ENCODE measurements at regions not wholly inside any gene's neighbourhood (a gene's known extent, or its start where the extent isn't known, plus 50 kb on each side); places are given as distances from the start of the nearest gene placed in this dataset.

DNA sequence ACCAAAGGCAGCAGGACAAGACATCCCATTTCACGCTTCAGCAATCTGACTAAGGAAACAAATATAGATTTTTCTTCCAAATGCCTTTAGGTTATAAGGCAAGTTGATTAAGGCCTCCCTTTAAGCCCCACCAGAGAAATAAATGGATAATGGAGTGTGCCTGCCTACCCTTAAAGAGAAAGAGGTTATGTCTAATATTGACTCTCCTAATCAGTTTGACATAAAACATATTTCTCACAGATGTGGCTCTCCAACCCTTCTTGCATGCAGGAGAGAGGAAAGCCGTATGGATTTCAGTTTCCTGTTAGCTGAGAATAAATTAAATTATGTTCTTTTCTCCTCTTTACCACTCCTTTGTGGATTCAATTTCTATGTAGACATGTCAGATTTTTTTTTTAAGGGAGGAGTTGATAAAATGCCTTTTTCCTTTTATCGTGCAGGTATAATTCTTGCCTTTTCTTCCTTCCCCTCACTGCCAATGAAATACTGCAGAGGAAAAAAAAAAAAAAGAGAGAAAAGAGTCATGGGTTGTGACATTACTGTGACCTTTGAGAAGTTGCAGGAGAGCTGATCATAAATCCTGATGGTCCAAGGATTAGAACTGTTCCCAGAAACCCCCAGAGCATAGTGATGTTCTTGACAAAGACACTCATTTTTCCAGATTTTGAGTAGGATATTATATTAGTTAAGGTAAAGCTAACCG lies 355.3 kb upstream of the SLCO3A1 start:
- Mint-ChIP-seq H3K4me3 (no peak overlapping the region), H3K27ac (no peak overlapping the region), H3K27me3 (peaks cover 1% of the 10 kb centered on the region), H3K4me1 (ENCODE audit: low read depth) (no peaks in the 10 kb centered on the region), H3K36me3 (ENCODE audit: low read depth) (no peaks in the 10 kb centered on the region), H3K9me3 (no peaks in the 10 kb centered on the region)
- intact Hi-C loops (cut with micrococcal nuclease): no loop called here

DNA sequence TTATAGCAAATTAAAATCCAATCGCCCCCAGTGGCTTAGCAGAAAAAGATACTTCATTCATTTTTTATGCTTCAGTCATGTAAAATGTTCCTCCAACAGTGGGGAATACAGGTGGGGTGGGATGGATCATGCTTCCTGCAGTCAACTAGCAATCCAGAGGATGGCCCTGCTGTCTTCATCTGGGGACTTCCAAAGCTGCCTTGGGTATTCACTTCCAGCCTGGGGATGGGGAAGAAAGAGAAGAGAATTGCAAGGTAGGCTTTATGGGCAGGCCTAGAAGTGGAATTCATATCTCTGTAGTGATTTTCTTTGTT lies 354.8 kb upstream of the SLCO3A1 start:
- no peak overlapping the region for H3K27ac Mint-ChIP-seq
- no peaks in the 10 kb centered on the region for H3K4me1 Mint-ChIP-seq (ENCODE audit: low read depth)
- no peaks in the 10 kb centered on the region for H3K36me3 Mint-ChIP-seq (ENCODE audit: low read depth)
- peaks cover 1% of the 10 kb centered on the region for H3K27me3 Mint-ChIP-seq
- intact Hi-C loops (cut with micrococcal nuclease): no loop called here
- H3K9me3 Mint-ChIP-seq: no peaks in the 10 kb centered on the region
- no peak overlapping the region for H3K4me3 Mint-ChIP-seq

DNA sequence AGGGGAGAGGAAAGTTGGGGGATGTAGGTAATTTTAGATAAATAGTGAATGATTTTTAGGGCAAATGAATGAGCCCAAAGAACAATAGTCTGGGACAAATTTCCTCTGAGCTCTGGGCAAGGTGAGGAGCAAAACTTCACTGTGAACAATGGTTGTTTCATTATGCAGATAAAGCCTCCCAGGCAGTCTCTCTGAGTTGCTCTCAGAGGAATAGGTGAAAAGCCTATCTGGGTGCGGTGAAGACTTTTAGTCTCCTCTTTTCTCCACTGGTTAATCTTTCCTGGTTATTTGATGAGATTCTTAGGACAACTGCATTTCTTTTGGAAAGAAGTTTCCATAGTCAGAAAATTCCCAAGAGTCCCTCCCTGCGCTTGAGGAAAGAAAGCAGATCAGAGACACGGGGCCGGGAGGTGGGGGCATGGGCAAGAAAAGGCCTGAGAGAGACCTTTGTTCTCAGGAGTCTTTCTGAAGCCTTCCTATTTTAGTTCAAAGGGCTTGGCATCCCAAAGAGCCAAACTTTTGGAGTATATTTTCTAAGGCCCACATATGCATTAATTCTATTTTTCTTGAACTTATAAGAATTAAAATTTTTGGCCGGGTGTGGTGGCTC lies 353.6 kb upstream of the SLCO3A1 start:
- Mint-ChIP-seq H3K9me3 (no peaks in the 10 kb centered on the region), H3K4me3 (no peak overlapping the region), H3K27me3 (peaks cover 1% of the 10 kb centered on the region), H3K36me3 (ENCODE audit: low read depth) (no peaks in the 10 kb centered on the region), H3K4me1 (ENCODE audit: low read depth) (no peaks in the 10 kb centered on the region), H3K27ac (no peak overlapping the region)
- intact Hi-C loops (cut with micrococcal nuclease): no loop called here

DNA sequence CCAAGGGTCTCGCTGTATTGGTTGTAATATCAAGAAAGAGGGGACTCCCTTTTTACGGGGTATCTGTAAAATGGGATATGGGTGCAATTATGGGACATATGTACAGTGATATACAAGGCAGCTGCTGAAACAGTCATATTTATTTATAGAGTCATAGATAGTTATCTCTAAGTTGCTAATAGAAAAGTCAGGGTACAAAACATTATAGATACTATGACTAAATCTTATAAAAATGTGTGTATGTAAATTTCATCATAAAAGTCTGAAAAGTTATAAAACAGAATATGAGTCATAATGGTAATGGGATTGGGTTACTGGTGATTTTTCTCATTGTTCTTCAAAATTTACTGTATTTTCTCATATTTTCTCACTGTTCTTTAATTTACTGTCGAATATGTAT lies 344.9 kb upstream of the SLCO3A1 start:
- no peaks in the 10 kb centered on the region for H3K4me1 Mint-ChIP-seq (ENCODE audit: low read depth)
- H3K27ac Mint-ChIP-seq: no peak overlapping the region
- no peaks in the 10 kb centered on the region for H3K36me3 Mint-ChIP-seq (ENCODE audit: low read depth)
- peaks cover 2% of the 10 kb centered on the region for H3K27me3 Mint-ChIP-seq
- intact Hi-C loops (cut with micrococcal nuclease): no loop called here
- no peaks in the 10 kb centered on the region for H3K9me3 Mint-ChIP-seq
- no peak overlapping the region for H3K4me3 Mint-ChIP-seq

DNA sequence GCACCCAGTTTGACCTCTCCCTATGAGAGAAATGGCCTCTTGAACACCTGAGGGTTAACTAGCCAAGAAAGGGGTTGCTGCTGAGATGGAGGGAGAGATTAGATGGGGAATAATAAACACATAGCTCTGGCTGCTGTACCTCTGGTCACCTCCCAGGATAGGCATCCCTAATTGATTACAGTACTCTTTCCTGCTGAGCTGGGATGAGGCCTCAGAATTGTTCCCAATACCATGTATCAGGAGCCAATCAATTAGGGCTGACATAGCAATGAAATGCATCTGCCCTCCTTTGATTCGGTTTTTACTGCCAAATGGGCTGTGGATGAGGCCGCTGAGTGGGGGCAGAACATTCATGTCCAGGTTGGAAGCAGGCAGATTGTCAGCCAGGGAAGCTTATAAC lies 339.4 kb upstream of the SLCO3A1 start:
- Mint-ChIP-seq H3K27ac (no peak overlapping the region), H3K36me3 (ENCODE audit: low read depth) (no peaks in the 10 kb centered on the region), H3K4me3 (no peak overlapping the region), H3K27me3 (peaks cover 2% of the 10 kb centered on the region), H3K4me1 (ENCODE audit: low read depth) (peaks cover 26% of the 10 kb centered on the region), H3K9me3 (no peaks in the 10 kb centered on the region)
- intact Hi-C loops (cut with micrococcal nuclease): no loop called here

DNA sequence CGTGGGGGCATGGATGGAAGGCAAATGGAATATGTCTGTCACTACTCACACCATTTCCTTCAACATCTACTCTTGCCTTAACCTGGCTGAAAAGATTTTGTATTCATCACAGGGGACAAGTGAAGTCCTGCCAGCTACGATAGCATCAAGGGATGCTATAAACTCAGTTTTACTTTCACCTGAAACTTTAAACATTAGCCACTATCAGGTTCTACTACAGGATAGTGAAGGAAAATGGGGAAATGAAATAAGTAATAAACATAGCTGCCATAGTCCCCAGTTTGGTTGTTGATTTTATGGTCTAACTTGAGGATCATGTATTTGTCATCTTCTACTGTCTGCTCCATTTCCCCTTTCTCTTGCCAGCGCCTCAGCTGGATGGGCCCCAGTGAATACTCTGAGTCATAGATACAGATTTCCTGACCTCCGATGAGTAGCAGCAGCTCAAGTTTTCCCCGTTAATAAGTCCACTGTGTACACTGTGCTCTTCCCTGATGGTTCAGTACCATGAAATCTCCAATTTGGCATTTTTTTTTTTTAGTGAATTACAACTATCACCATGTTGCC lies 338.2 kb upstream of the SLCO3A1 start:
- no peak overlapping the region for H3K4me3 Mint-ChIP-seq
- H3K4me1 Mint-ChIP-seq (ENCODE audit: low read depth): peaks cover 26% of the 10 kb centered on the region
- intact Hi-C loops (cut with micrococcal nuclease): no loop called here
- H3K36me3 Mint-ChIP-seq (ENCODE audit: low read depth): no peaks in the 10 kb centered on the region
- no peak overlapping the region for H3K27ac Mint-ChIP-seq
- H3K9me3 Mint-ChIP-seq: no peaks in the 10 kb centered on the region
- H3K27me3 Mint-ChIP-seq: peaks cover 2% of the 10 kb centered on the region

DNA sequence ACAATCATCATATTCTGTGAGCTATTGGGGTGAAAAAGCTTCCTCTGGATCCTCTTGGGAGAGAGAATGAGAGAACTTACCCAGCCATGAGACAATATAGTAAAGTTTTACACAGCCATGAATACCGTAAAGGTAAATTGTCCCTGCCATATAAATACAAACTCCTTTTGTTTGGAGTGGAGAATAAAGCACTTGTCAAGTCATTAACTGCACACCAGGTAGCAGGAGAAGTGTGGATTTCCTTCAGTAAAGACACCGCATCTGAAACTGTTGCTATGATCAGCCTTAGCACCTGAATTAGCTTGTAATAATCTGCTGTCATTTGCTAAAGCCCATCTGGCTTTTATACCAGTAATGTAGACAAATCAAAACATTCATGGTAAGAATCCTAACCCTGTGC lies 336.6 kb upstream of the SLCO3A1 start:
- no peak overlapping the region for H3K4me3 Mint-ChIP-seq
- no peak overlapping the region for H3K27ac Mint-ChIP-seq
- peaks cover 26% of the 10 kb centered on the region for H3K4me1 Mint-ChIP-seq (ENCODE audit: low read depth)
- no peaks in the 10 kb centered on the region for H3K27me3 Mint-ChIP-seq
- no peaks in the 10 kb centered on the region for H3K9me3 Mint-ChIP-seq
- no peaks in the 10 kb centered on the region for H3K36me3 Mint-ChIP-seq (ENCODE audit: low read depth)
- intact Hi-C loops (cut with micrococcal nuclease): no loop called here

DNA sequence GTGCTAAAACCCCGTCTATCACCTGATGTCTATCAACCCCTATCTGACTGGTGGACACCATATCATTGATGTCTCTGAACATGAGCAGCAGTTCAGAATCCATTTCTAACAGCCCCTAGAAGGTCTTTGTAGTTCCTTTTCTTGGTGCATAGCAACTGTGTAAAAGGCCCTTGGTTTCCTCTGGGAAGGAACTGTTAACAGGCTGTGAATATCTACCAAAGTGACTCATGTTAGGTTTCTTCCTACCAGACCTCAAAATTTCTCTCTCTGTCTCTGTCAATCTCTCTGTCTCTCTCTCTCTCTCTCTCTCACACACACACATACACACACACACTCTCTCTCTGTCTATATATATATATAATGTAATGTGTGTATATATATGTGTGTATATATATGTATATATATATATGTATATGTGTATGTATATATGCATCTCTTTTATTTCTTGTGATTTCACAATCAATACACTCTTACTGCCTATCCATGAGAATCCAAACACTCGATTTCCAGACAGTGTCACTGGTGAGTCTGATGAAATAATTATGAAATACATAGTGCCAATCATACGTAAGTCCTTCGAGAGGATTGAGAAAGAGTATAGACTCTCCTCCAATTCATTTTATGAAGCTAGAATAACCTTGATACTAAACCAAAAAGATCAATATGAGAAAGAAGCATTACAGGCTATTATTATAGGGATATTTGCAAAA lies 335.9 kb upstream of the SLCO3A1 start:
- H3K27me3 Mint-ChIP-seq: no peaks in the 10 kb centered on the region
- H3K4me1 Mint-ChIP-seq (ENCODE audit: low read depth): peaks cover 26% of the 10 kb centered on the region
- intact Hi-C loops (cut with micrococcal nuclease): no loop called here
- H3K4me3 Mint-ChIP-seq: no peak overlapping the region
- no peak overlapping the region for H3K27ac Mint-ChIP-seq
- no peaks in the 10 kb centered on the region for H3K36me3 Mint-ChIP-seq (ENCODE audit: low read depth)
- H3K9me3 Mint-ChIP-seq: no peaks in the 10 kb centered on the region

DNA sequence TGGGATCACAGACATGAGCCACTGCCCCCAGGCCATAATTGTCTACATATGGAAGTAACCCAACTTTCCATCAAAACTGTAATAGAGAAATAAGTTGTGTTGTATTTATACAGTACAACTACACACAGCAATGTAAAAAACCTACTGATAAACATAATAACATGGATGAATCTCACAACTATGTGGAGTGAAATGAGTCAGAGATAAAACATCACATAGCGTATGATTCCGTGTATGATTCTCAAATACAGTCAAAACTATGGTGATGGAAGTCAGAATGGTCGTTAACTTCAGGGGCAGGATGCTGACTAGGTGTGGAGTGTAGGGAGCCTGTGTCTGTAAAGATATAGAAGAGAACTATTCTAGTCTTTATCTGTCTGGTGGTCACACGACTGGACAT lies 332.7 kb upstream of the SLCO3A1 start:
- H3K36me3 Mint-ChIP-seq (ENCODE audit: low read depth): no peaks in the 10 kb centered on the region
- no peak overlapping the region for H3K4me3 Mint-ChIP-seq
- no peaks in the 10 kb centered on the region for H3K27me3 Mint-ChIP-seq
- H3K4me1 Mint-ChIP-seq (ENCODE audit: low read depth): peaks cover 15% of the 10 kb centered on the region
- intact Hi-C loops (cut with micrococcal nuclease): no loop called here
- H3K27ac Mint-ChIP-seq: no peak overlapping the region
- no peaks in the 10 kb centered on the region for H3K9me3 Mint-ChIP-seq

DNA sequence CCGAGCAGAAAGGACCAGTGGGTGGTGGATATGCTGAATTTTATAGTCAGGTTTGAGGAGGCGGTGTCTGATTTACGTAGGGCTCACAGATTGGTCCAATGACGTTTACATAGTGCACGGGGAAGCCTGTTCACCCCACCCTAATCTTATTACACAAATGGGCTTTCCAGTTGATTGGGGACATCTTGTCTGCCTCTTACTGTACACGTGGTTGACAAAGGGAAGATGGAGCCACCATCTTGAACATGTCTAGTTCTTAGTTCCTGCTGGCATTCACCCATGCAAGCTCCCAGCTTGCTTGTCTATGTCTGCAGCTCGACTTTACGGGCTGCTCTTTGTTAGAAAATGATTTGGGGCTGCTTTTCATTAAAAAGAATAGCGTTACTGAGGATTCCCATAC lies 332.0 kb upstream of the SLCO3A1 start:
- no peak overlapping the region for H3K4me3 Mint-ChIP-seq
- no peak overlapping the region for H3K27ac Mint-ChIP-seq
- peaks cover 1% of the 10 kb centered on the region for H3K27me3 Mint-ChIP-seq
- intact Hi-C loops (cut with micrococcal nuclease): no loop called here
- H3K4me1 Mint-ChIP-seq (ENCODE audit: low read depth): peaks cover 19% of the 10 kb centered on the region
- H3K36me3 Mint-ChIP-seq (ENCODE audit: low read depth): no peaks in the 10 kb centered on the region
- no peaks in the 10 kb centered on the region for H3K9me3 Mint-ChIP-seq

DNA sequence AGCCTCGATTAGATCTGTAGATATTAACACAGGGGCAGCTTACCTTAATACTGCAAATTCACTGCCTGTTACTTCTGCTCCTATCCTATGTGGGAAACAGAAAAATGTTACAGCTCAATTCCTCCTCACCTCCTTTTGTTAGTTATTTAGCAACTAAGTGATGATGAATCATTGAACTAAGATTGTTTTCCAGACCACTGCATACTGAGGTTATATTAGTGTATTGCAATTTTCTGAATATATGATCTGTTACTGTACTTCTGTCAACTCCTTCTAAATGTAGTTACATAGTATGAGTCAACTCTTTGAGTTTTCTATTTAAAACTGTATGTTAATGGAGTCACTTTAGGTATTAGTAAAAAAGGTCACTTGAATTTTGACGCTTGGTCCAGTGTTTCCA lies 331.5 kb upstream of the SLCO3A1 start:
- Mint-ChIP-seq H3K36me3 (ENCODE audit: low read depth) (no peaks in the 10 kb centered on the region), H3K27ac (no peak overlapping the region), H3K9me3 (no peaks in the 10 kb centered on the region), H3K4me1 (ENCODE audit: low read depth) (peaks cover 20% of the 10 kb centered on the region), H3K4me3 (no peak overlapping the region), H3K27me3 (peaks cover 1% of the 10 kb centered on the region)
- intact Hi-C loops (cut with micrococcal nuclease): no loop called here

DNA sequence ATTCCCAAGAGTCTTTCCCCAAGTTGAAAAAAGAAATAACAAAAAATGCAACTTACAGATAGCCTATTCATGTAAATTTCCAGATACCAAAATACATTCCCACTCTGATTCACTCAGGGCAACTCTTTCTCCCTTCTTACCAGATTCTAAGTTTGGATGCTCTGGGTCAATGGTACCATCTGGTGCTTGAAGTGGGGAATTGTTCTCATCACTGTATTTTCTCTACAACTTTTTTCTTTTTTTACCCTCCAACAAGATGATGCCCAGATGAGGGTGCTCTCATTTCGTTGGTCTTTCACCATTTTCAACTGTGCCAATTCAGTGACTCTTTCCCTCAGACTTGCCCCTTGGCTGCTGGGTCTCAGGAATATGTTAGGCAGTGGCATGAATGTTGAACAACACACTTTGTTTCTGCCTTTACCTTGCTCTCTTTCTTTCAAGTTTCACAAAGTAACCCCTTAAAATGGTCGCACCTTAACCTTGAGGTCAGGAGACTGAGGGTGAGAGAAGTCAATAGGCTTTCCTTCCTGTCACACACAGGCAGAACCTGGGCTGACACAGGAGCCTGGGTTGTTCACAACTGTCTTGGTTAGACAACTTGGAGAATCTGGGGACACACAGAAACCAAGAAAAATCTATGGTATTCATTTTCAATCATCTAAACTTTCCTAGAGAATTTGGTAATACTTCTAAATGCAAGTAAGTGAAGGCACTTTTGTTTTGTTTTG lies 330.7 kb upstream of the SLCO3A1 start:
- Mint-ChIP-seq H3K4me1 (ENCODE audit: low read depth) (peaks cover 12% of the 10 kb centered on the region), H3K27me3 (peaks cover 1% of the 10 kb centered on the region), H3K36me3 (ENCODE audit: low read depth) (no peaks in the 10 kb centered on the region), H3K9me3 (no peaks in the 10 kb centered on the region), H3K27ac (no peak overlapping the region), H3K4me3 (no peak overlapping the region)
- intact Hi-C loops (cut with micrococcal nuclease): no loop called here

DNA sequence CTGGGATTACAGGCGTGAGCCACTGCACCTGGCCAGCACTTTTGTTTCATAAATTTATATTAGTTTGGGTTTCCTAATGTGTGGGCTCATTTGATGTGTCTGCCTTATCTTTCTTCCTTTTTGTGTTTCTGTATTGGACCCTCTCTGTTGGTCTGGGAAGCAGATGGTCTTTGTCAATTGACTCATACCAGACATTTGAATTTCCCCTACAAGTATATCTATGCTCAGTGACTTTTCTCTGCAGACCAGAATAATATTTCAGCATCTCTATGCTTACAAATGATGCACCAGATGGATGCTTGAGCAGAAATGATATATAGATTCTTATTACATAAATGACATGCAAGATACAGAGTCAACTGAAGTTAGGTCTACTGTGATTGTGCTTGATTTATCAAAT lies 329.9 kb upstream of the SLCO3A1 start:
- no peaks in the 10 kb centered on the region for H3K36me3 Mint-ChIP-seq (ENCODE audit: low read depth)
- intact Hi-C loops (cut with micrococcal nuclease): no loop called here
- no peak overlapping the region for H3K27ac Mint-ChIP-seq
- H3K4me3 Mint-ChIP-seq: no peak overlapping the region
- H3K9me3 Mint-ChIP-seq: no peaks in the 10 kb centered on the region
- H3K27me3 Mint-ChIP-seq: peaks cover 1% of the 10 kb centered on the region
- H3K4me1 Mint-ChIP-seq (ENCODE audit: low read depth): peaks cover 5% of the 10 kb centered on the region

DNA sequence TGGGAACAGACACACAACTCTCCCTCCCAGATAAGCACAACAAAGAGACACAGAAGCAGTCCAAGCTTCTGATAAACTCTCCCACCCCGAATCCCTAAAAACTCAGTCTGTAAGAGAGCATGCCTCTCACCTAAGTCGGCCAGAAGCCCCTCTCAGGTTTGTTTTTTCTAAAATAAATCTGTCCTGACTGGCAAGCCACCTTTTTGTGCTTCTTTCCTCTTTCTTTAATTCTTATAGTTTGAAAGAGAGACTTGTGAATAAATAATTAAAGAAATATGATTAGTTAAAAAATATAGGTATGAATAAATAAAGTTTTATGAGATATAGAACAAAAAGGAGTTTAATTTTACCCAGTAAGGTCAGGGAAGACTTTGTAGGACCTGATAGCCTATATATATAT lies 329.0 kb upstream of the SLCO3A1 start:
- Mint-ChIP-seq H3K4me3 (no peak overlapping the region), H3K27ac (no peak overlapping the region), H3K4me1 (ENCODE audit: low read depth) (peaks cover 5% of the 10 kb centered on the region), H3K9me3 (no peaks in the 10 kb centered on the region), H3K27me3 (peaks cover 1% of the 10 kb centered on the region), H3K36me3 (ENCODE audit: low read depth) (no peaks in the 10 kb centered on the region)
- intact Hi-C loops (cut with micrococcal nuclease): no loop called here

Data from dendritic cell treated with granulocyte-macrophage colony-stimulating factor and Interleukin-4, amounts not matched to agents 40 ng/mL and 50 ng/mL, for 4 days (primary cell).